Fibroblast of peridontal ligament (primary cell): ENCODE measurements at regions not wholly inside any gene's neighbourhood (a gene's known extent, or its start where the extent isn't known, plus 50 kb on each side); places are given as distances from the start of the nearest gene placed in this dataset.
"Not testable (repeated sequence)": the region's sequence is repeated elsewhere in the genome, so short reads cannot be mapped to it uniquely, and the experiment has no call there.

Experiments
- DNase-seq: peaks from one replicate; pipeline ENCODE4 v3.0.0-alpha.2; 2010; ENCODE audit errors: extremely low read depth

DNA sequence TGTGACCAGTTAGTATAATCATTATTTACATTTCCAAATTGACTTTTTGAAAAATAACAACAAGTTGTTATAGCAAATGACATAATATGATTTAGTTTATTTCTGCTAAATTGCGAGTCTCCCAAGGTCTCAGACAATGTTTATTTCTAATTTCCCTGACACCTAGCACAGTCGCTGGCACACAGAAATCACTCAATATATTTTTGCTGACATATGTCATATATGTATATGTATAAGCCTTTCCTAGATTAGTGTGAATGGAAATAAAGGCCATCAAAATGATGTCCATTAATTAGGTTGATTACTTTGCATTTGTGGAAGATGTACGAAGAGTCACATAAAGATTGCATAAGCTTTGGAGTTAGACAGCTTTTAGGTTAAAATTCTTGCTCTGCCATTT lies 136.7 kb upstream of the CDH2 start:
- no peak for DNase-seq

- DNase-seq, result no peak
Observed at GRCh38 chr18:28288784-28289183, 111.9 kb upstream of the CDH2 start.

DNA sequence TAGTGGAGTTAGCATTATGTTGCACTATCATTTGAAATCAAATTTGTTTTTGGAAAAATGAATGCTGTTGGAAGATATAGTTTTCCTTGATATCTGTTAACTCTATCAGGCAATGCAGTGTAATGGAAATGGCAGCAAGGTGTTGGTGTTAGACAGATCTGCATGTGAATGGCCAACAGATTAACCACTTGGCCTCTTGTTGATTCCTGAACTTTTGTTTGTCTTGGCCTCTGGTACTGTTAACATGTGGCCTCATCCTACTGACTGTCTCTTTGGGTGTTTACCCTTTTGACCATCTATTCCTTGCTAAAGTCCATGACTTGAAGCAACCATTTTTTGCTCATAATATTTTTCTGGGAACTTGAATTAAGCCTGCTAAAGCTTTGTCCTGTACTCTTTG lies 110.2 kb upstream of the CDH2 start:
- DNase-seq, result no peak

DNA sequence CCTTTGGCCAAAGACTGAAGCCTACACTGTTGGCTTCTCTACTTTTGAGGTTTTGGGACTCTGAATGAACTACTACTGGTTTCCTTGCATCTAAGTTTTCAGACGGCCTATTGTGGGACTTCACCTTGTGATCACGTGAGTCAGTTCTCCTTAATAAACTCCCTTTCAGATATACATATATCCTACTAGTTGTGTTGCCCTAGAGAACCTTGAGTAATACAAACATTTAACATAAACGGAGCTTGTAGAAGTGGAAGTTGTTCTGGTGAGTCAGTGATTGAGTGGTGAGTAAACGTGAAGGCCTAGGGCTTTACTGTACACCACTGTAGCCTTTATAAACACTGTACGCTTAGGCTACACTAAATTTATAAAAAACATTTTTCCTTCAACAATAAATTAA lies 107.2 kb upstream of the CDH2 start:
- peak; percentile 58 for DNase-seq

GRCh38 chr18:28281400-28281799 lies 104.5 kb upstream of the CDH2 start:
- no peak for DNase-seq

- no peak for DNase-seq
Observed at GRCh38 chr18:28269750-28270149, 92.8 kb upstream of the CDH2 start.

DNA sequence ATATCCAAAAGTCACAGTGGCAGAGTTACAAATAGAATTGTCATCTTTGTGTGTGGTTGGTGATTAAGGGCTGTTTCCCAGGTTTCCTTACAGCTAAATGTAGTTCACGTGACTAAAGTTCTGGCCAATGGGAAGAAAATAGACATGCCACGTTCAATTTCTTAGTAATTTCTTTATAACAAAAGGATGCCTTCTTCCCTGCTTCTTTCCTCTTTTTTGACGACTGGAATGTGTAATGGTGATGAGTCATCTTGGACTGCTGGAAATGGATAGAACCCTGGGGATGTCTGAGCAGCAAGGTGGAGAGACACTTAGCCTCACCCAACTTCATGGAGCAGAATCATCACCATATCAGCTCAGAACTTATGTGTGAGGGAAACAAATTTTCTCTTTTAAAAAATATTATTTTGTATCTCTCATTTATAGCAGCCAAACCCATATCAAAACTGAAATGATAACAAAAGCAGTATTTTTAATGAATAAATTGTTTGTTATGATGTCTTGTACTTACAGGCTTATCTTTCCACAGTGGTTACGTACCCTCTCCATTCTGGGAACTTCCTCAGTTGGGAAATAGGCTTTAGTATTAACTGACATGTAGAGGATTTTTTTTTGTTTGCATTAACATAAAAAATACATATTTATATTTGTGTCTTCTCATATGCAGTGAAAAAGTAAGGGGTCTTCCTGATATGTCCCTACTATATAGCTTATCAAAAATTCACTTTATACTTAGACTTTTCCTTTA lies 91.1 kb upstream of the CDH2 start:
- DNase-seq, result peak; percentile 5

- DNase-seq, result no peak
Observed at GRCh38 chr18:28267276-28267675, 90.3 kb upstream of the CDH2 start.

GRCh38 chr18:28256166-28256565 lies 79.2 kb upstream of the CDH2 start:
- no peak for DNase-seq

GRCh38 chr18:28248653-28249052 lies 71.7 kb upstream of the CDH2 start:
- no peak for DNase-seq

DNA sequence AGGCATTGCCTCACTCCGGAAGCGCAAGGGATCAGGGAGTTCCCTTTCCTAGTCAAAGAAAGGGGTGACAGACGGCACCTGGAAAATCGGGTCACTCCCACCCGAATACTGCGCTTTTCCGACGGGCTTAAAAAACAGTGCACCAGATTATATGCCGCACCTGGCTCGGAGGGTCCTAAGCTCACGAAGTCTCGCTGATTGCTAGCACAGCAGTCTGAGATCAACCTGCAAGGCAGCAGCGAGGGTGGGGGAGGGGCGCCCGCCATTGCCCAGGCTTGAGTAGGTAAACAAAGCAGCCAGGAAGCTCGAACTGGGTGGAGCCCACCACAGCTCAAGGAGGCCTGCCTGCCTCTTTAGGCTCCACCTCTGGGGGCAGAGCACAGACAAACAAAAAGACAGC lies 63.7 kb upstream of the CDH2 start:
- not testable (repeated sequence) for DNase-seq

- DNase-seq, result no peak
Observed at GRCh38 chr18:28236487-28236886, 59.6 kb upstream of the CDH2 start.
